HG03442 (cell line): ENCODE measurements at regions not wholly inside any gene's neighbourhood (a gene's known extent, or its start where the extent isn't known, plus 50 kb on each side); places are given as distances from the start of the nearest gene placed in this dataset.
"Not testable (repeated sequence)": the region's sequence is repeated elsewhere in the genome, so short reads cannot be mapped to it uniquely, and the experiment has no call there.

Experiments used
- ATAC-seq: cut with Tn5 transposase; IDR thresholded peaks from one replicate; pipeline ENCODE4 v1.9.1; 2021; ENCODE audit warnings: mild to moderate bottlenecking, moderate library complexity; ENCODE audit not compliant: unreplicated experiment

GRCh38 chr2:126189527-126189926, 466.4 kb upstream of the GYPC start:
- no peak for ATAC-seq

GRCh38 chr2:126200538-126200937, 455.4 kb upstream of the GYPC start:
- no peak for ATAC-seq

- ATAC-seq, result no peak
Measured at GRCh38 chr2:126208266-126208665, 447.7 kb upstream of the GYPC start.

GRCh38 chr2:126212735-126213134, 443.2 kb upstream of the GYPC start:
- ATAC-seq, result no peak

- no peak for ATAC-seq
Measured at GRCh38 chr2:126219081-126219480, 436.9 kb upstream of the GYPC start.

- no peak for ATAC-seq
Measured at GRCh38 chr2:126220331-126220730, 435.6 kb upstream of the GYPC start.

- ATAC-seq, result no peak
Measured at GRCh38 chr2:126221506-126221905, 434.5 kb upstream of the GYPC start.

- no peak for ATAC-seq
Measured at GRCh38 chr2:126222278-126222677, 433.7 kb upstream of the GYPC start.

GRCh38 chr2:126224776-126225175, 431.2 kb upstream of the GYPC start:
- no peak for ATAC-seq

- no peak for ATAC-seq
Measured at GRCh38 chr2:126227250-126227649, 428.7 kb upstream of the GYPC start.

GRCh38 chr2:126228531-126228930, 427.4 kb upstream of the GYPC start:
- no peak for ATAC-seq

GRCh38 chr2:126238251-126238650, 417.7 kb upstream of the GYPC start:
- ATAC-seq, result no peak

GRCh38 chr2:126239320-126239955, 416.5 kb upstream of the GYPC start:
- no peak for ATAC-seq

- no peak for ATAC-seq
Measured at GRCh38 chr2:126241001-126241400, 415.0 kb upstream of the GYPC start.

- ATAC-seq, result no peak
Measured at GRCh38 chr2:126241411-126241810, 414.5 kb upstream of the GYPC start.

GRCh38 chr2:126244937-126245336, 411.0 kb upstream of the GYPC start:
- ATAC-seq, result no peak

- no peak for ATAC-seq
Measured at GRCh38 chr2:126253669-126254068, 402.3 kb upstream of the GYPC start.

- no peak for ATAC-seq
Measured at GRCh38 chr2:126264625-126265024, 391.3 kb upstream of the GYPC start.

- ATAC-seq, result no peak
Measured at GRCh38 chr2:126269911-126270310, 386.0 kb upstream of the GYPC start.

GRCh38 chr2:126270587-126270986, 385.4 kb upstream of the GYPC start:
- no peak for ATAC-seq

GRCh38 chr2:126272401-126272800, 383.6 kb upstream of the GYPC start:
- no peak for ATAC-seq

- no peak for ATAC-seq
Measured at GRCh38 chr2:126275098-126275497, 380.9 kb upstream of the GYPC start.

GRCh38 chr2:126276268-126276667, 379.7 kb upstream of the GYPC start:
- not testable (repeated sequence) for ATAC-seq
